ENCODE measurements at regions not wholly inside any gene's neighbourhood (a gene's known extent, or its start where the extent isn't known, plus 50 kb on each side); places are given as distances from the start of the nearest gene placed in this dataset.

GRCh38 chr11:104522123-104522522 is 358.2 kb upstream of the PDGFD start:
- no peak for DNase-seq

- DNase-seq, result no peak
Measured at GRCh38 chr11:104510169-104510568, 346.2 kb upstream of the PDGFD start.

GRCh38 chr11:104490182-104490581 is 326.2 kb upstream of the PDGFD start:
- no peak for DNase-seq

- DNase-seq, result no peak
Measured at GRCh38 chr11:104488561-104488960, 324.6 kb upstream of the PDGFD start.

GRCh38 chr11:104487046-104487806 is 323.3 kb upstream of the PDGFD start:
- no peak for DNase-seq

GRCh38 chr11:104484804-104485554 is 321.0 kb upstream of the PDGFD start:
- DNase-seq, result no peak

- DNase-seq, result no peak
Measured at GRCh38 chr11:104476898-104477297, 313.0 kb upstream of the PDGFD start.

GRCh38 chr11:104476454-104476853 is 312.5 kb upstream of the PDGFD start:
- no peak for DNase-seq

- DNase-seq, result no peak
Measured at GRCh38 chr11:104467404-104467803, 303.5 kb upstream of the PDGFD start.

GRCh38 chr11:104465321-104465720 is 301.4 kb upstream of the PDGFD start:
- no peak for DNase-seq

- no peak for DNase-seq
Measured at GRCh38 chr11:104464691-104465090, 300.7 kb upstream of the PDGFD start.

- peak; percentile 37 for DNase-seq
Measured at GRCh38 chr11:104462341-104462740, 298.4 kb upstream of the PDGFD start.

- DNase-seq, result peak; percentile 34
Measured at GRCh38 chr11:104451197-104451893, 287.4 kb upstream of the PDGFD start.

- no peak for DNase-seq
Measured at GRCh38 chr11:104443387-104443786, 279.4 kb upstream of the PDGFD start.

- no peak for DNase-seq
Measured at GRCh38 chr11:104442321-104442720, 278.4 kb upstream of the PDGFD start.

- no peak for DNase-seq
Measured at GRCh38 chr11:104435494-104435893, 271.5 kb upstream of the PDGFD start.

- no peak for DNase-seq
Measured at GRCh38 chr11:104433751-104434150, 269.8 kb upstream of the PDGFD start.

- no peak for DNase-seq
Measured at GRCh38 chr11:104432981-104433380, 269.0 kb upstream of the PDGFD start.

- no peak for DNase-seq
Measured at GRCh38 chr11:104432526-104432925, 268.6 kb upstream of the PDGFD start.

GRCh38 chr11:104422324-104422944 is 258.5 kb upstream of the PDGFD start:
- DNase-seq, result no peak

- no peak for DNase-seq
Measured at GRCh38 chr11:104410336-104410735, 246.4 kb upstream of the PDGFD start.

GRCh38 chr11:104408630-104409029 is 244.7 kb upstream of the PDGFD start:
- DNase-seq, result no peak

- DNase-seq, result no peak
Measured at GRCh38 chr11:104405277-104405676, 241.3 kb upstream of the PDGFD start.

Measured in left hindlimb (tissue), 1 donor.